HG03378 (cell line): ENCODE measurements at regions not wholly inside any gene's neighbourhood (a gene's known extent, or its start where the extent isn't known, plus 50 kb on each side); places are given as distances from the start of the nearest gene placed in this dataset.

ENCODE experiments used
- ATAC-seq: cut with Tn5 transposase; IDR thresholded peaks from one replicate; pipeline ENCODE4 v1.9.1; 2021; ENCODE audit warnings: mild to moderate bottlenecking, moderate library complexity; ENCODE audit not compliant: unreplicated experiment

DNA sequence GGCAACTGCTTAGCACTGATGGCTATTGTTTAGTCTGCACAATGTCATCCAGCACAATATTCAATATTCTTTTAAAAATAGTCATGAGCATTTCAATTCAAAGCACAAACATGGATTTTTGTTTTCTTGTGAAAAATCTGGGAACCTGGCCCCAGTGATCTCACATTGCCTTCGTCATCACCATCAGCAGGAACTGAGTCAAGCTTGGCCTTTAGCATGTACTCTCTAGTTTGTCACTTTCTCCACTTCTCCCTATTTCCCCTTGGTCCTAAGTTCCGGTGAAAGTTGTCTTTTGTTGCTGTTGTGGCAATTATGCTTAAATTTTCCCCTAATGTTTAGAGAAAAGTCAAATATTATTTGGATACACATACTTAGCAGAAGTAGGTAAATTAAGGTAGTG is 252.9 kb upstream of the SORCS1 start:
- ATAC-seq = no peak

- ATAC-seq = peak; percentile 57
Measured at GRCh38 chr10:107415446-107415845, 250.9 kb upstream of the SORCS1 start.

GRCh38 chr10:107413971-107414370 is 249.5 kb upstream of the SORCS1 start:
- ATAC-seq = no peak

- ATAC-seq = peak; percentile 86
Measured at GRCh38 chr10:107409522-107409921, 245.0 kb upstream of the SORCS1 start.

DNA sequence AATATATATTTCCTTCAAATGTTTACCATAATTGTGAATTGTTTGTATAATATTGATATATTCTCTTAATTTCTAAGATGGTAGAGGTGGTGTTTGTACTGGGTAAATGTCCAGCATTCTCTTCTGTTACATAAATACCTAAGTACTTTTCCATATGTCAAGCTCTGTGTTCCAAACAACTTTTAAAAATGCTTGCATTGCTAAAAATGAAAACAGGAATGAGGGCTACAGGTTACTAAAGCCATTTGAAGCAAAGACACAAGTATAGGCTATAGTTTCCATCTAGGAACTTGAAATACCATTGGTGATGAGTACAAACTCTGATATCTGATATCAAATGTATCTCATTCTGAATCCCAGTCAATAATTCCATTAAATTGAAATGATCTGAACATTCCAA is 233.6 kb upstream of the SORCS1 start:
- ATAC-seq = no peak

DNA sequence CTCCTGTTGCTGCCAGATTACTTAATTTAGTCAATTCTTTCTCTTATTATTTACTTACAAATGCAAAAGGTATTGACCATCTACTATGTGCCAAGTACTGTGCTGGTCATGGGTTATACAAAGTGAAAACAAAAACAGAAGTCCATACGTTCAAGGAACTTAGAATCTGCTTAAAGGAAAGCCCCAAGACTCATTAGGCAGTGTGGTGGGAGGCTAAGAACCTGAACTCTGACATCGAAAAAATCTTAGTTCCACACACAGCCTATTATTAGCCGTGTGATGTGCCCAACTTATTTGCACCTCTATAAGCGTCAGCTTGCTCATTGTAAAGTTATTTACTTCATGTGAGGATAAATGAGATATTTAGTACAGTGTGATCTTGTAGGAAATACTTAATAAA is 227.4 kb upstream of the SORCS1 start:
- no peak for ATAC-seq

GRCh38 chr10:107390563-107390962 is 226.1 kb upstream of the SORCS1 start:
- no peak for ATAC-seq

- ATAC-seq = no peak
Measured at GRCh38 chr10:107383357-107383756, 218.9 kb upstream of the SORCS1 start.

GRCh38 chr10:107379601-107380000 is 215.1 kb upstream of the SORCS1 start:
- ATAC-seq = no peak

DNA sequence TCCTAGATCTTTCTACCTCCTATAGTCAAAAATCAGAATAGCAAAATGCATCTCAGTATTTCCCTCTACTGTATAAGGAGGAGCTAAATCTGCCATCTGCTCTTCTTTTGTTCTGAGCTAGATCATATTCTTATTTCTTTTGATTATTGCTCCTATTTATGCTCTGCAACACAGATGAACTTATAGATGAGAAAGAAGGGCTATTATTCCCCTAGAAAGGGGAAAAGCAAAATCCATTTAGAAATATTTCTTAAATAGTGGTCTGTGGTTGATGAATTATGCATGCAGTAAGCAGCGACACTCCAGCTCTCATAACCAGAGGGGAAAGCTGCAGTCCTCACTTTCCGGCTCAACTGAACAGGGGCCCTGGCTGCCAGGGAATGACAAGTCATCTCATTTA is 207.3 kb upstream of the SORCS1 start:
- ATAC-seq = no peak

- ATAC-seq = no peak
Measured at GRCh38 chr10:107364872-107365271, 200.4 kb upstream of the SORCS1 start.

DNA sequence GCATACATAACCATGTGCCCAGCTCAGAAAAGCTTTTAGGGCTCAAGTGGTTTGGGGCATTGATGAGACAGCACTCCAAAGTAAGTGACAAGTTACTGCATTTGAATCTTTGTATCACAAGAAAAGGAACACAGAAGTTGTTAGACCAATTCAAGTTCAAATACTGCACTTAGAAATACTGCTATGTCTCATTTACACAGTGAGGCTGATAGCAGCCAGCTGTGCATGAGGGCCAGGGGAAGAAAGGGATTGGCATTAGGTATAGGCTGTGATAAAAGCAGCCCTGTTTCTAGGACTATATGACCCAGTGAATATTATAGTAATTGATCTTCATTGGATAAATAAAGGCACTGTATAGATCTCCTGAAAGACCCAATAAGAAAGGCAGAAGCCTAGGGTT is 197.8 kb upstream of the SORCS1 start:
- no peak for ATAC-seq

DNA sequence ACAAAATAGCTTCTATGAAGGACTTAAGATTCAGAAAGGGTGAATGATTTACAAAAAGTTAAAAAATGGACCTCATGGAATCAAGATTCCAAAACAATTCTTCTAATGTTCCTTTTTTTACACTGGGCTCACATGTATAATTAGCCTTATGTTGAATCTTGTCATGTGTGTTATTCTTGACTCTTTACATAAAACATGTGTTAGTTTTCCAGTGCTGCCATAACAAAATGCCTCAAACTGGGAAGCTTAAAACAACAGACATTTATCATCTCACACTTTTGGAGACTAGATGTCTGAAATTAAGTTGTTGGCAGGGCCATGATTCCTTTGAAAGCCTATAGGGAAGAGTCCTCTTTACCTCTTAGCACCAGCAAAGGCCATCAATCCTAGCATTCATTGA is 192.5 kb upstream of the SORCS1 start:
- no peak for ATAC-seq

- ATAC-seq = no peak
Measured at GRCh38 chr10:107356396-107356795, 191.9 kb upstream of the SORCS1 start.

- no peak for ATAC-seq
Measured at GRCh38 chr10:107342711-107343110, 178.2 kb upstream of the SORCS1 start.

- no peak for ATAC-seq
Measured at GRCh38 chr10:107341281-107341680, 176.8 kb upstream of the SORCS1 start.

DNA sequence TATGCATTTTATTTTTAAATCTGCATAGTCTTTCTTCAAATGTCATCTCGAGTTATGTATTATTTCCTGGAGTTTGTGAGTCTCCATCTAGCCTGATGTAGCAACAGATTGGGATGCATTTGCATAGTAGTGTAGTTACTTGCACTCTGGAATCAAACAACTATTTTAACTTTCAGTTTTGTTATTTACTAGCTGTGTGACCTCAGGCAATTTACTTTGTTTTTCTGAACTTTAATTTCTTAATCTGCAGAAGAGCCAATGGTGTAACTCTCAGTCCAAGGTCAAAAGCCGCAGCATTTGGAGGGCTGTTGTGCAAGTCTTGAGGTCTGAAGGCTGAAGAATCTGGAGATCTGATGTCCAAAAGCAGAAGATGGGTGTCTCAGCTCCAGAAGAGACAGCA is 175.8 kb upstream of the SORCS1 start:
- ATAC-seq = no peak

DNA sequence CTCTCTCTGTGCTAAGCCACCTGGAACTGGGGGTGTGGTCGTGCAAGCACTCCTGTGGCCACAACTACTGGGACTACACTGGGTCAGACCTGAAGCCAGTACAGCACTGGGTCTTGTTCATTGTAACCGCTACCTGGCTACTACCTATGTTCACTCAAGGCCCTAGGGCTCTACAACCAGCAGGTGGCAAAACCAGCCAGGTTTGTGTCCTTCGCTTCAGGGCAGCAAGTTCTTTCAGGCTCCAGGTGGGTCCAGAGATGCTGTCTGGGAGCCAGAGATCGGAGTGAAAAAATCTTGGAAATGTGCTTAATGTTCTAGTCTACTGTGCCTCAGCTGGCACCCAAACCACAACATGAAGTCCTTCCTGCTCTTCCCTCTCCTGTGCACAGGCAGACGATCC is 171.6 kb upstream of the SORCS1 start:
- ATAC-seq = no peak

DNA sequence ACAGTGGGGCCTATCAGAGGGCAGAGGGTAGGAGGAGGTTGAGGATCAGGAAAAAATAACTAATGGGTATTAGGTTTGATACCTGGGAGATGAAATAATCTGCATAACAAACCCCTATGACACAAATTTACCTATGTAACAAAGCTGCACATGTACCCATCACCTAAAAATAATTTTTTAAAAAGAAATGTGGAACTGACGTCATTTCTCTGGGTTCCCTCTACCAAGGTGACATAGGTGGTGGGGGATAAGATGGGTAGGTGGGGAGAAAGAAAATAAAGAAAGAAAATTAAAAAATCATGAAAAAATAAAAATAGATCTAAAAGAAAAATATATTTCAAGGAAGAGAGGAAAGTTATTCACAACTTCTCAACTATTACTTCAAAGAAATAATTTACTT is 153.1 kb upstream of the SORCS1 start:
- ATAC-seq = no peak

GRCh38 chr10:107303203-107303602 is 138.7 kb upstream of the SORCS1 start:
- no peak for ATAC-seq

- ATAC-seq = no peak
Measured at GRCh38 chr10:107299606-107300005, 135.1 kb upstream of the SORCS1 start.

GRCh38 chr10:107284187-107284586 is 119.7 kb upstream of the SORCS1 start:
- no peak for ATAC-seq

DNA sequence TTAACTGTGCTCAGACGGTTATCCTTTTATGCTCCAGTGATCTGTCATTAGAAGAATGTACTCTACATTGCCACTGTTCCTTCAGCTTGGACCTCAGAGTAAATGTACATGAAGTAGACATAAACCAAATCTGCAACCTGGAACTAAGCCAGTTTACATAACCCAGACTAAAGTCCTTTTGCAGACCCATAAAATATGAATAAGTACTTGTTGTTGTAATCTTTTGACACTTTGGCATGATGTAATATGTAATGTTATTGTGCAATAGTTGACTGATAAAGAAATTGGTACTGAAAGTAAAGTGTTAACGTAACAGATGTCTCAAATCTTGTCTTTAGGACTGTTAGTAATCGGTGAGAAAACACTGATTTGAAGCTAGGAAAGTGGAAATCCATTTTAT is 115.8 kb upstream of the SORCS1 start:
- ATAC-seq = no peak

GRCh38 chr10:107277591-107277990 is 113.1 kb upstream of the SORCS1 start:
- no peak for ATAC-seq
